IMR-90 (cell line): ENCODE measurements at regions not wholly inside any gene's neighbourhood (a gene's known extent, or its start where the extent isn't known, plus 50 kb on each side); places are given as distances from the start of the nearest gene placed in this dataset.

ENCODE experiments used
- ATAC-seq: fragments of 200-7000 bp; cut with Tn5 transposase; 2 replicates; pipeline ENCODE4 v1.9.1; 2020; ENCODE audit warnings: low read depth, mild to moderate bottlenecking, moderate library complexity
- BruUV-seq: library from RNA; stranded (reverse); fragments of 400-500 nt; replicated peaks from 2 replicates; lab custom pipeline; 2021; lab: Mats Ljungman, UMichigan
- CTCF ChIA-PET: fragments of 300-600 bp; formaldehyde crosslinking; extraction: SDS; loops from one replicate; lab custom pipeline; 2021; ENCODE audit warnings: antibody characterized with exemption; lab: Yijun Ruan, JAX
- POLR2A ChIA-PET: fragments of 300-600 bp; sonication (Branson Sonifier 250); formaldehyde crosslinking; loops from one replicate; lab custom pipeline; 2022; ENCODE audit warnings: antibody characterized with exemption; ENCODE audit not compliant: unreplicated experiment; lab: Charles Lee
- DNase-seq: peaks from one replicate; pipeline ENCODE4 v3.0.0; 2013
- H2AFZ ChIP-seq: replicated peaks from 2 replicates; pipeline ENCODE3; 2013; ENCODE audit warnings: low read length, mild to moderate bottlenecking; ENCODE audit not compliant: poor library complexity
- H2AK5ac ChIP-seq: 2 replicates; pipeline ENCODE4 v1.6.1; 2013; ENCODE audit warnings: low read depth, low read length, inconsistent platforms
- H2AK9ac ChIP-seq: replicated peaks from 2 replicates; pipeline ENCODE3; 2013; ENCODE audit warnings: mild to moderate bottlenecking, low read depth, low read length, moderate library complexity; ENCODE audit not compliant: poor library complexity
- H2BK120ac ChIP-seq: 2 replicates; pipeline ENCODE4 v1.6.1; 2013; ENCODE audit warnings: low read depth, low read length, inconsistent platforms
- H2BK15ac ChIP-seq: 3 replicates; pipeline ENCODE4 v1.6.1; 2013; ENCODE audit warnings: low read depth, low read length, inconsistent platforms
- H2BK20ac ChIP-seq: 2 replicates; pipeline ENCODE4 v1.6.1; 2013; ENCODE audit warnings: low read depth, mild to moderate bottlenecking, inconsistent platforms, low read length, moderate library complexity
- H2BK5ac ChIP-seq: 2 replicates; pipeline ENCODE4 v1.6.1; 2013; ENCODE audit warnings: mild to moderate bottlenecking, low read depth, low read length, inconsistent platforms; ENCODE audit not compliant: poor library complexity, severe bottlenecking
- H3K14ac ChIP-seq: replicated peaks from 2 replicates; pipeline ENCODE4 v1.6.1; 2013; ENCODE audit warnings: low read depth, low read length, inconsistent platforms
- H3K18ac ChIP-seq: 2 replicates; pipeline ENCODE4 v1.6.1; 2013; ENCODE audit warnings: low read depth, low read length, control low read depth
- H3K23ac ChIP-seq: 2 replicates; pipeline ENCODE4 v1.6.1; 2013; ENCODE audit warnings: low read depth, low read length, inconsistent platforms
- H3K27ac ChIP-seq: 2 replicates; pipeline ENCODE4 v1.5.1; 2013; ENCODE audit warnings: mild to moderate bottlenecking, control low read depth, low read length; ENCODE audit not compliant: insufficient read depth
- H3K27me3 ChIP-seq: 2 replicates; pipeline ENCODE4 v1.6.1; 2013; ENCODE audit warnings: low read length; ENCODE audit not compliant: control insufficient read depth, insufficient read depth
- H3K36me3 ChIP-seq: 2 replicates; pipeline ENCODE4 v1.6.1; 2013; ENCODE audit warnings: low read length, mixed read lengths; ENCODE audit not compliant: control insufficient read depth, insufficient read depth
- H3K4ac ChIP-seq: 2 replicates; pipeline ENCODE4 v1.6.1; 2013; ENCODE audit warnings: low read depth, low read length, inconsistent platforms
- H3K4me1 ChIP-seq: 2 replicates; pipeline ENCODE4 v1.6.1; 2013; ENCODE audit warnings: low read length, mixed read lengths; ENCODE audit not compliant: control insufficient read depth, insufficient read depth
- H3K4me2 ChIP-seq: 2 replicates; pipeline ENCODE4 v1.6.1; 2013; ENCODE audit warnings: low read depth, mild to moderate bottlenecking, control low read depth, low read length, moderate library complexity
- H3K4me3 ChIP-seq: 2 replicates; pipeline ENCODE4 v1.5.1; 2013; ENCODE audit warnings: low read depth, mild to moderate bottlenecking, control low read depth, low read length, moderate library complexity; ENCODE audit not compliant: insufficient read depth
- H3K56ac ChIP-seq: 2 replicates; pipeline ENCODE4 v1.6.1; 2013; ENCODE audit warnings: low read length, inconsistent platforms; ENCODE audit not compliant: insufficient read depth; ENCODE audit errors: extremely low read depth
- H3K79me1 ChIP-seq, 2 experiments: 2 replicates each; pipeline ENCODE4 v1.6.1; 2013; ENCODE audit warnings: low read length in 2 of 2, inconsistent platforms in 1 of 2, low read depth in 1 of 2
- H3K9ac ChIP-seq: 2 replicates; pipeline ENCODE4 v1.6.1; 2013; ENCODE audit warnings: low read depth, low read length, control low read depth
- H3K9me1 ChIP-seq: 2 replicates; pipeline ENCODE4 v1.6.1; 2013; ENCODE audit warnings: low read length, inconsistent platforms; ENCODE audit not compliant: insufficient read depth
- H3K9me3 ChIP-seq: 2 replicates; pipeline ENCODE4 v1.6.1; 2013; ENCODE audit warnings: low read length; ENCODE audit not compliant: control insufficient read depth, insufficient read depth
- H4K20me1 ChIP-seq: 2 replicates; pipeline ENCODE4 v1.6.1; 2013; ENCODE audit warnings: low read length, inconsistent platforms; ENCODE audit not compliant: insufficient read depth
- H4K5ac ChIP-seq: 2 replicates; pipeline ENCODE4 v1.6.1; 2013; ENCODE audit warnings: mild to moderate bottlenecking, low read depth, low read length, control low read depth
- H4K8ac ChIP-seq, 2 experiments: 2 replicates each; pipeline ENCODE4 v1.6.1; 2013; ENCODE audit warnings: low read depth in 2 of 2, low read length in 2 of 2, control low read depth in 1 of 2, inconsistent platforms in 1 of 2
- H4K91ac ChIP-seq: 2 replicates; pipeline ENCODE4 v1.6.1; 2013; ENCODE audit warnings: low read depth, low read length, inconsistent platforms; ENCODE audit not compliant: insufficient read depth
- BHLHE40 ChIP-seq: fragments of 150-350 bp; IDR thresholded peaks from 2 replicates; pipeline ENCODE4 v1.6.1; 2016; ENCODE audit warnings: mild to moderate bottlenecking, low read depth, low read length
- CEBPB ChIP-seq: IDR thresholded peaks from 2 replicates; pipeline ENCODE4 v1.6.1; 2012; ENCODE audit warnings: low read depth, low read length, improper control_type of control experiment
- CHD1 ChIP-seq: IDR thresholded peaks from 2 replicates; pipeline ENCODE4 v1.6.1; 2012; ENCODE audit warnings: low read depth, low read length, improper control_type of control experiment
- FOS ChIP-seq: fragments of 150-350 bp; IDR thresholded peaks from 2 replicates; pipeline ENCODE4 v1.6.1; 2016; ENCODE audit warnings: low read depth, low read length
- MAFK ChIP-seq: IDR thresholded peaks from 2 replicates; pipeline ENCODE4 v1.6.1; 2012; ENCODE audit warnings: low read depth, low read length, improper control_type of control experiment
- MAZ ChIP-seq: IDR thresholded peaks from 2 replicates; pipeline ENCODE4 v1.6.1; 2012; ENCODE audit warnings: low read depth, mild to moderate bottlenecking, low read length, improper control_type of control experiment, moderate library complexity, borderline replicate concordance
- MXI1 ChIP-seq: IDR thresholded peaks from 2 replicates; pipeline ENCODE4 v1.6.1; 2012; ENCODE audit warnings: low read depth, mild to moderate bottlenecking, low read length, moderate library complexity, borderline replicate concordance
- NFE2L2 ChIP-seq: fragments of 150-350 bp; IDR thresholded peaks from 2 replicates; pipeline ENCODE4 v1.6.1; 2016; ENCODE audit warnings: low read depth, mild to moderate bottlenecking, low read length
- POLR2A ChIP-seq: IDR thresholded peaks from 2 replicates; pipeline ENCODE4 v1.6.1; 2012; ENCODE audit warnings: mild to moderate bottlenecking, low read depth, low read length
- RAD21 ChIP-seq: IDR thresholded peaks from 2 replicates; pipeline ENCODE4 v1.6.1; 2012; ENCODE audit warnings: low read length, improper control_type of control experiment
- RCOR1 ChIP-seq: IDR thresholded peaks from 2 replicates; pipeline ENCODE4 v1.6.1; 2012; ENCODE audit warnings: mild to moderate bottlenecking, low read length, improper control_type of control experiment; ENCODE audit not compliant: insufficient replicate concordance
- RFX5 ChIP-seq: IDR thresholded peaks from 2 replicates; pipeline ENCODE4 v1.8.0; 2012; ENCODE audit warnings: low read depth, mild to moderate bottlenecking, low read length, moderate library complexity
- SMC3 ChIP-seq: fragments of 150-350 bp; IDR thresholded peaks from 2 replicates; pipeline ENCODE4 v1.6.1; 2016; ENCODE audit warnings: low read depth, mild to moderate bottlenecking, antibody characterized with exemption, low read length, moderate library complexity
- WGBS, 2 experiments: methylation state at CpG; one replicate each; pipeline versions ENCODE4 v1.1.5 to v1.1.7; 2013; ENCODE audit warnings: missing lambda C conversion rate in 2 of 2; ENCODE audit not compliant: insufficient read length in 1 of 2; ENCODE audit errors: extremely low coverage in 2 of 2; 5-methylcytosine and 5-hydroxymethylcytosine counted together
- dilution Hi-C: fragments of 300-500 bp; cut with HindIII; formaldehyde crosslinking; loops from one replicate; pipeline ENCODE4 v1.14.3; 2018; ENCODE audit warnings: low sequenced_read_pairs; ENCODE audit not compliant: unreplicated experiment
- in situ Hi-C: fragments of 300-500 bp; cut with MboI; formaldehyde crosslinking; loops from 3 replicates; pipeline ENCODE4 v1.14.3; 2019; ENCODE audit warnings: low sequenced_read_pairs, inconsistent platforms, mixed read lengths
- intact Hi-C: fragments of 100-400 bp; cut with micrococcal nuclease; formaldehyde crosslinking; loops from 2 replicates; pipeline ENCODE4 v1.10.0; 2022
- TF ChIP-seq, protein P1 (sequence below): conservative IDR thresholded peaks from 2 replicates; pipeline ENCODE4 v1.5.1; 2012; ENCODE audit warnings: mild to moderate bottlenecking, low read depth, low read length, improper control_type of control experiment
- TF ChIP-seq, protein P2 (sequence below): fragments of 150-350 bp; IDR thresholded peaks from 2 replicates; pipeline ENCODE4 v1.6.1; 2017; ENCODE audit warnings: mild to moderate bottlenecking, antibody characterized with exemption, low read length, low read depth
- TF ChIP-seq, protein P3 (sequence below): fragments of 150-350 bp; IDR thresholded peaks from 2 replicates; pipeline ENCODE4 v1.6.1; 2016; ENCODE audit warnings: low read depth, mild to moderate bottlenecking, low read length, moderate library complexity, borderline replicate concordance

DNA sequence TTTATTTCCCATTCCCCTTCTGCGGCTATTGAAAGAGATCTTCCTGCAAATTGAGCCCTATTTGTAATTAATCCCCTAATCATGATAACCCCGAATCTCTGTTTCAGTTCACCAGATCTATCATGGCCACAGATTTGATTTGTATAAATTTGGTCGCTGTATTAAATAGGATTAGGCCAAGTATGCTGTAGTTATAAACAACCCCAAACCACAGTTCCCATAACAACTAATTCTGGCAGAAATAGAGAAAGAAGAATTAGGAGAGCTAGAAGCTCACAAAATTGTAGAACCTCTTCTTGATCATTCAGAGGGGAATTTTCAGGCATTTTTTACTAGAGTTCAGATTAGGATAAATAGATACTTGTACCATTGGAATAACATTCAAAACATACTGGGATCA, 433.7 kb upstream of the TNP1 start:
- Histone ChIP-seq H3K18ac (peak overlapping the region; percentile 90), H3K23ac (no peak overlapping the region), H3K4ac (no peak overlapping the region), H2AK5ac (no peak overlapping the region), H2BK15ac (no peak overlapping the region; the same call in 2 of the 3 replicates), H2BK5ac (peak overlapping the region; percentile 56), H2AFZ (no peak overlapping the region), H2BK20ac (peak overlapping the region; percentile 97; the same call in 1 of the 2 replicates), H3K4me1 (peaks cover 20% of the 10 kb centered on the region), H3K9me1 (peaks cover 7% of the 10 kb centered on the region; the same call in 1 of the 2 replicates), H3K36me3 (peaks cover 5% of the 10 kb centered on the region; the same call in 1 of the 2 replicates), H3K4me2 (peak overlapping the region; percentile 33; the same call in 1 of the 2 replicates), H3K79me1 (peaks cover 1 to 8% of the 10 kb centered on the region in 2 experiments; a peak in 3 of 4 replicates), H3K56ac (no peak overlapping the region), H3K4me3 (no peak overlapping the region), H4K8ac (peak overlapping the region; percentile 68 to 87; a peak in 2 of 4 replicates), H3K27me3 (no peaks in the 10 kb centered on the region), H4K20me1 (no peaks in the 10 kb centered on the region), H4K91ac (0 out of 2 replicates have a peak overlapping the region, but pooled peaks have one; percentile 94), H3K14ac (no peak overlapping the region), H3K9ac (0 out of 2 replicates have a peak overlapping the region, but pooled peaks have one; percentile 55), H2AK9ac (no peak overlapping the region), H2BK120ac (peak overlapping the region; percentile 94; the same call in 1 of the 2 replicates), H3K9me3 (peaks cover 6% of the 10 kb centered on the region), H4K5ac (peak overlapping the region; percentile 92; the same call in 1 of the 2 replicates), H3K27ac (peak overlapping the region; percentile 87; the same call in 1 of the 2 replicates)
- intact Hi-C loops: no loop called here
- WGBS, 2 experiments: no CpG with 5 or more reads among the region's 3 CpGs
- ChIA-PET POLR2A (interaction anchor here (0.6 kb wide), 1 partner anchor 600 kb away, joined by 7 read pairs; no protein-coding TSS in a partner anchor), CTCF (interaction anchor here (1.0 kb wide), 1 partner anchor 8 kb away, joined by 7 read pairs; no protein-coding TSS in a partner anchor)
- ATAC-seq: peak; percentile 58
- TF ChIP-seq, protein P1, sequence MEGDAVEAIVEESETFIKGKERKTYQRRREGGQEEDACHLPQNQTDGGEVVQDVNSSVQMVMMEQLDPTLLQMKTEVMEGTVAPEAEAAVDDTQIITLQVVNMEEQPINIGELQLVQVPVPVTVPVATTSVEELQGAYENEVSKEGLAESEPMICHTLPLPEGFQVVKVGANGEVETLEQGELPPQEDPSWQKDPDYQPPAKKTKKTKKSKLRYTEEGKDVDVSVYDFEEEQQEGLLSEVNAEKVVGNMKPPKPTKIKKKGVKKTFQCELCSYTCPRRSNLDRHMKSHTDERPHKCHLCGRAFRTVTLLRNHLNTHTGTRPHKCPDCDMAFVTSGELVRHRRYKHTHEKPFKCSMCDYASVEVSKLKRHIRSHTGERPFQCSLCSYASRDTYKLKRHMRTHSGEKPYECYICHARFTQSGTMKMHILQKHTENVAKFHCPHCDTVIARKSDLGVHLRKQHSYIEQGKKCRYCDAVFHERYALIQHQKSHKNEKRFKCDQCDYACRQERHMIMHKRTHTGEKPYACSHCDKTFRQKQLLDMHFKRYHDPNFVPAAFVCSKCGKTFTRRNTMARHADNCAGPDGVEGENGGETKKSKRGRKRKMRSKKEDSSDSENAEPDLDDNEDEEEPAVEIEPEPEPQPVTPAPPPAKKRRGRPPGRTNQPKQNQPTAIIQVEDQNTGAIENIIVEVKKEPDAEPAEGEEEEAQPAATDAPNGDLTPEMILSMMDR: no peak
- TF ChIP-seq CHD1 (no peak), RCOR1 (no peak), MXI1 (no peak), NFE2L2 (no peak), RAD21 (no peak), FOS (no peak), MAZ (no peak), CEBPB (no peak), POLR2A (no peak), BHLHE40 (no peak), MAFK (no peak), SMC3 (no peak), RFX5 (no peak)
- TF ChIP-seq, protein P2, sequence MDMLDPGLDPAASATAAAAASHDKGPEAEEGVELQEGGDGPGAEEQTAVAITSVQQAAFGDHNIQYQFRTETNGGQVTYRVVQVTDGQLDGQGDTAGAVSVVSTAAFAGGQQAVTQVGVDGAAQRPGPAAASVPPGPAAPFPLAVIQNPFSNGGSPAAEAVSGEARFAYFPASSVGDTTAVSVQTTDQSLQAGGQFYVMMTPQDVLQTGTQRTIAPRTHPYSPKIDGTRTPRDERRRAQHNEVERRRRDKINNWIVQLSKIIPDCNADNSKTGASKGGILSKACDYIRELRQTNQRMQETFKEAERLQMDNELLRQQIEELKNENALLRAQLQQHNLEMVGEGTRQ: no peak
- TF ChIP-seq, protein P3, sequence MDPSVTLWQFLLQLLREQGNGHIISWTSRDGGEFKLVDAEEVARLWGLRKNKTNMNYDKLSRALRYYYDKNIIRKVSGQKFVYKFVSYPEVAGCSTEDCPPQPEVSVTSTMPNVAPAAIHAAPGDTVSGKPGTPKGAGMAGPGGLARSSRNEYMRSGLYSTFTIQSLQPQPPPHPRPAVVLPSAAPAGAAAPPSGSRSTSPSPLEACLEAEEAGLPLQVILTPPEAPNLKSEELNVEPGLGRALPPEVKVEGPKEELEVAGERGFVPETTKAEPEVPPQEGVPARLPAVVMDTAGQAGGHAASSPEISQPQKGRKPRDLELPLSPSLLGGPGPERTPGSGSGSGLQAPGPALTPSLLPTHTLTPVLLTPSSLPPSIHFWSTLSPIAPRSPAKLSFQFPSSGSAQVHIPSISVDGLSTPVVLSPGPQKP: no peak
- no TSS peak for BruUV-seq
- dilution Hi-C loops: no loop called here
- in situ Hi-C loops: no loop called here
- DNase-seq: peak; percentile 72
